Activated naive CD4-positive, alpha-beta T cell treated with anti-CD3 and anti-CD28 coated beads for 36 hours (primary cell): ENCODE measurements at regions not wholly inside any gene's neighbourhood (a gene's known extent, or its start where the extent isn't known, plus 50 kb on each side); places are given as distances from the start of the nearest gene placed in this dataset.
"Not testable (repeated sequence)": the region's sequence is repeated elsewhere in the genome, so short reads cannot be mapped to it uniquely, and the experiment has no call there.

Experiments used
- CTCF ChIA-PET: fragments of 350-600 bp; sonication (Branson Sonifier 250); formaldehyde crosslinking; loops from one replicate; lab custom pipeline; 2021; ENCODE audit warnings: antibody characterized with exemption; lab: Charles Lee
- DNase-seq: peaks from one replicate; pipeline ENCODE4 v3.0.0-alpha.2; 2020
- H3K27ac Mint-ChIP-seq: one replicate; pipeline ENCODE4 v1.8.0; 2021; ENCODE audit warnings: mild to moderate bottlenecking, mixed read lengths
- H3K27me3 Mint-ChIP-seq: one replicate; pipeline ENCODE4 v1.8.0; 2021; ENCODE audit warnings: low read depth, mixed read lengths
- H3K36me3 Mint-ChIP-seq: one replicate; pipeline ENCODE4 v1.8.0; 2021; ENCODE audit warnings: low read depth, mixed read lengths
- H3K4me1 Mint-ChIP-seq: one replicate; pipeline ENCODE4 v1.8.0; 2021; ENCODE audit warnings: low read depth, mixed read lengths
- H3K4me3 Mint-ChIP-seq: one replicate; pipeline ENCODE4 v1.8.0; 2021; ENCODE audit warnings: mild to moderate bottlenecking, moderate library complexity, mixed read lengths
- H3K9me3 Mint-ChIP-seq: one replicate; pipeline ENCODE4 v1.8.0; 2021; ENCODE audit warnings: mixed read lengths
- intact Hi-C: fragments of 100-400 bp; cut with micrococcal nuclease; formaldehyde crosslinking; loops from one replicate; pipeline ENCODE4 v1.15.1; 2023

DNA sequence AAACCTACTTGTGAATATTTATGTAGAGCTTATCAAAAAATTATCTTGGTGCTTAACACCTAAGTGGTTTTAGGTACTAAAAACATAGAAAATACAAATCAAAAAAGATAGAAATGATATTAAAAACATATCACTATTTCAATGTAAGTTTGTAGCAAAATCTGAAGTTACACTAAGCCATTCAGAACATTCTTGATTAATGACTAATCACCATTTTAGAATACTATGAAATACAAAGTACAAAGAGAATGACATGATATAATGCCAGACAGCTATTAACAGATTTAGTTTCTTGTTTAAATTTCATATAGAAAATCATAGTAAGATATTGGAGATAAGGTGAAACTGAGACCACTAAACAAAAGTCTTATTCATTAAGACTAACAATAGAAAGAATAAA, 169.7 kb upstream of the AGTR1 start:
- Mint-ChIP-seq H3K9me3 (peaks cover 18% of the 10 kb centered on the region), H3K27me3 (no peaks in the 10 kb centered on the region), H3K36me3 (no peaks in the 10 kb centered on the region), H3K27ac (no peak overlapping the region), H3K4me1 (no peaks in the 10 kb centered on the region), H3K4me3 (no peak overlapping the region)
- DNase-seq = no peak
- intact Hi-C loops = no loop called here
- CTCF ChIA-PET = no interaction called here

GRCh38 chr3:148531836-148532235, 165.9 kb upstream of the AGTR1 start:
- H3K27ac Mint-ChIP-seq = no peak overlapping the region

DNA sequence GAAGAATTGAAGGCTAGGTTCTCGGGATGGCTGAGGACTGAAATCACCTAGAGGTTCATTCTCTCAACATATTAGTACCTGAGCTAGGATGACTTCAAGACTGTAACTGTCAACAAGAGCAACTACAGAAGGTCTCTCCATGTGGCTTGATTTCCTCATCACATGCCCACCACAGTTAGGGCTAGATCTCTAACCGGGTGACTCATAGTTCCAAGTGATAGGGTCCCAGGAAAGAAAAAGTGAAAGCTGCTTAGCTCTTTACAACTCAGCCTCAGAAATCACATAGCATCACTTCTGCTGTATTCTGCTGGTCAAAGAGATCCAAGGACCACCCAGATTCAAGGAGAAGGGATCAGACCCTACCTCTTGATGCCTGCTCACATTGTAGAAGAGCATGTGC, 165.4 kb upstream of the AGTR1 start:
- H3K4me3 Mint-ChIP-seq = no peak overlapping the region
- no peak for DNase-seq
- peaks cover 1% of the 10 kb centered on the region for H3K9me3 Mint-ChIP-seq
- H3K27me3 Mint-ChIP-seq = no peaks in the 10 kb centered on the region
- intact Hi-C loops = no loop called here
- H3K36me3 Mint-ChIP-seq = no peaks in the 10 kb centered on the region
- H3K4me1 Mint-ChIP-seq = no peaks in the 10 kb centered on the region
- H3K27ac Mint-ChIP-seq = no peak overlapping the region
- CTCF ChIA-PET = no interaction called here

More at GRCh38 chr3:148531836-148532235, 165.9 kb upstream of the AGTR1 start:
- H3K4me1 Mint-ChIP-seq = no peaks in the 10 kb centered on the region
- no peaks in the 10 kb centered on the region for H3K36me3 Mint-ChIP-seq
- CTCF ChIA-PET = no interaction called here
- no peaks in the 10 kb centered on the region for H3K27me3 Mint-ChIP-seq
- intact Hi-C loops = no loop called here
- no peak for DNase-seq
- H3K4me3 Mint-ChIP-seq = no peak overlapping the region
- peaks cover 5% of the 10 kb centered on the region for H3K9me3 Mint-ChIP-seq

DNA sequence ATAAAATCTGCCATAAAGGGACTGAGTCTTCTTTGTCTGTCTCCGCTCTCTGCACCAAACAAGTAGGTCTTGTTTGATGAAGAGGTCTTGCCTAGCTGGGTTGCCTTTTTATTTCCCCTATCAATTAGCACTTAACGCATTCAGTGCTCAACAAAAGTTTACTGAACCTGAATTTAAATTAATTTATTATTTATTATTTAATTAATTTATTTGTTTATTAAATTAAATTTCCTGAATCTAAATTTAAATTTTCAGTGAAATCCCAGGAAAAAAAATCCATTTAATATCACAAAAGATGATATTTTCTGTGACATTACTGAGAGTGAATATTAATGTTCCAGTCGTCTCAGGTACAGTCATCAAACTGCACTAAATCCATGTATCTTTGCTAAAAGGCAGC, 164.9 kb upstream of the AGTR1 start:
- Mint-ChIP-seq H3K4me3 (no peak overlapping the region), H3K9me3 (peaks cover 1% of the 10 kb centered on the region), H3K4me1 (no peaks in the 10 kb centered on the region), H3K36me3 (no peaks in the 10 kb centered on the region), H3K27ac (no peak overlapping the region), H3K27me3 (no peaks in the 10 kb centered on the region)
- intact Hi-C loops = no loop called here
- no peak for DNase-seq
- CTCF ChIA-PET = no interaction called here

GRCh38 chr3:148534089-148534988, 163.4 kb upstream of the AGTR1 start:
- peaks cover 1% of the 10 kb centered on the region for H3K9me3 Mint-ChIP-seq
- intact Hi-C loops = no loop called here
- no peaks in the 10 kb centered on the region for H3K27me3 Mint-ChIP-seq
- CTCF ChIA-PET = interaction anchor here (0.6 kb wide), 1 partner anchor 74 kb away, joined by 3 read pairs; no protein-coding TSS in a partner anchor
- no peak for DNase-seq
- H3K36me3 Mint-ChIP-seq = no peaks in the 10 kb centered on the region
- H3K27ac Mint-ChIP-seq = no peak overlapping the region
- H3K4me1 Mint-ChIP-seq = no peaks in the 10 kb centered on the region
- H3K4me3 Mint-ChIP-seq = no peak overlapping the region

DNA sequence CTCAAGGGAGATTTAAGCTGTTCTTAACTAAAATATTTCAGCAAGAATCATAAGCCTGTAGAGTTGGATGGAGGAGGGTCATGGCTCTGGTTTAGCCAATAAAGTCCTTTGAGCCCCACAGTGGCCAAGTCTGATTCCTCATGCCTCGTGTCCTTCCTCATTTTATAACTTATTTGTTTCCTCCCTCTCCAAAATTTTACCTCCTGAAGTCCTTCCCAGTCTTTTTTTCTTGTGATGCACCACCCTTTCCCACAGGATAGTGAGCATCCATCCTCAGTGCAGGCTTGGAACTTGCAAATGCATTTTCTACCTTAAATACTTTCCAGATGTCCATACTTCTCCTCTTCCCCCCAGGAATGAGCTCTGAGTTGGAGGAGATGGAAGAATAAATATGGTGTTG, 162.7 kb upstream of the AGTR1 start:
- H3K27me3 Mint-ChIP-seq = no peaks in the 10 kb centered on the region
- H3K9me3 Mint-ChIP-seq = peaks cover 1% of the 10 kb centered on the region
- intact Hi-C loops = no loop called here
- H3K27ac Mint-ChIP-seq = no peak overlapping the region
- no peaks in the 10 kb centered on the region for H3K36me3 Mint-ChIP-seq
- H3K4me1 Mint-ChIP-seq = no peaks in the 10 kb centered on the region
- no peak for DNase-seq
- H3K4me3 Mint-ChIP-seq = no peak overlapping the region
- CTCF ChIA-PET = no interaction called here

DNA sequence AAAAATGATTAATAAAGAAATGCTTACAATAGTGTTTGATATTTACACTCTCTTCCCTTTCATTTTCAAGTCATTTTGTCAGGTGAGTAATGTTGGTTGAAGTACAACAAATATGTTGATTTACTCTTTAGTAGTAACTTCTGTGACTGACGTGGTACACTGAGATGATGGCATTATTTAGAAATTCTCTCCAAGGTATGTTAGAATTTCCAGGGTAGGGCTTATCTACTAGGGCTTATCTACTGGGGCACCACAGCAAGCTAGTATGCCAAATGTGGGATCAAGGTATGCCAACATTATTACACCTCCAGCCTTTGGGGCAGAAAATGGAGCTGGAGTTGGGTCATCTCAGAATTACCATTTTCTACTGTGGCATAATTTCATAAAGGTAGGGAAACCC, 157.4 kb upstream of the AGTR1 start:
- no peak for DNase-seq
- Mint-ChIP-seq H3K4me1 (no peaks in the 10 kb centered on the region), H3K36me3 (no peaks in the 10 kb centered on the region), H3K4me3 (no peak overlapping the region), H3K27me3 (no peaks in the 10 kb centered on the region), H3K27ac (no peak overlapping the region), H3K9me3 (no peaks in the 10 kb centered on the region)
- intact Hi-C loops = no loop called here
- CTCF ChIA-PET = interaction anchor here (0.5 kb wide), 1 partner anchor 676 kb away, joined by 3 read pairs; no protein-coding TSS in a partner anchor

GRCh38 chr3:148540851-148541250, 156.9 kb upstream of the AGTR1 start:
- Mint-ChIP-seq H3K9me3 (no peaks in the 10 kb centered on the region), H3K4me1 (no peaks in the 10 kb centered on the region), H3K27me3 (no peaks in the 10 kb centered on the region), H3K4me3 (no peak overlapping the region), H3K36me3 (no peaks in the 10 kb centered on the region), H3K27ac (no peak overlapping the region)
- DNase-seq = no peak
- CTCF ChIA-PET = no interaction called here
- intact Hi-C loops = no loop called here

DNA sequence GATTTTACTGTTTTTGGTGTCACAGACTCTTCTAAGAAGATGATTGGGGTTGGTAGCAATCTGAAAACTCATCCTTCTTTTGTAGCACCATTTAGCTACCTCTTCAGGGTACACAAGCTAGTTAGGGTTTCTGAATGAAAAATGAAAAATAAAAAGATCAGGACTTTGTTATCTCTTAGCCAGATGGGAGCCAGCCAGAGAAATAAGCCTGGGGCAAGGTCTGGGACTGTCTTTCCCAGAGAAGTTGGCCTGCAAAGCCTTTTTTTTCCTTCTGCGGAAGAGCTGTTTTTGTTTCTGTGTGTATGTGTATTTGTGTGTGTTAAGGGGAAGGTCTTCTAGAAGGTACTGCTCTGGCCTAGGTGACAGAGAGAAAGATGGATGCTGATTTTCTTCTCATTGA, 150.7 kb upstream of the AGTR1 start:
- H3K27ac Mint-ChIP-seq = no peak overlapping the region
- H3K27me3 Mint-ChIP-seq = no peaks in the 10 kb centered on the region

GRCh38 chr3:148551767-148552260, 145.9 kb upstream of the AGTR1 start:
- Mint-ChIP-seq H3K36me3 (no peaks in the 10 kb centered on the region), H3K4me1 (no peaks in the 10 kb centered on the region), H3K27me3 (no peaks in the 10 kb centered on the region), H3K4me3 (no peak overlapping the region), H3K9me3 (peaks cover 9% of the 10 kb centered on the region), H3K27ac (no peak overlapping the region)
- CTCF ChIA-PET = no interaction called here
- intact Hi-C loops = no loop called here
- no peak for DNase-seq

More for the DNA sequence above, 150.7 kb upstream of the AGTR1 start:
- DNase-seq = no peak
- no peaks in the 10 kb centered on the region for H3K4me1 Mint-ChIP-seq
- CTCF ChIA-PET = interaction anchor here (0.7 kb wide), 1 partner anchor 533 kb away, joined by 3 read pairs; no protein-coding TSS in a partner anchor
- H3K36me3 Mint-ChIP-seq = no peaks in the 10 kb centered on the region
- H3K4me3 Mint-ChIP-seq = no peak overlapping the region
- intact Hi-C loops = no loop called here
- H3K9me3 Mint-ChIP-seq = peaks cover 5% of the 10 kb centered on the region

- CTCF ChIA-PET = no interaction called here
- DNase-seq = no peak
- no peaks in the 10 kb centered on the region for H3K4me1 Mint-ChIP-seq
- no peaks in the 10 kb centered on the region for H3K36me3 Mint-ChIP-seq
- intact Hi-C loops = no loop called here
- H3K27me3 Mint-ChIP-seq = no peaks in the 10 kb centered on the region
- no peak overlapping the region for H3K27ac Mint-ChIP-seq
- H3K9me3 Mint-ChIP-seq = peaks cover 7% of the 10 kb centered on the region
- H3K4me3 Mint-ChIP-seq = no peak overlapping the region
These were observed 143.3 kb upstream of the AGTR1 start for GRCh38 chr3:148554367-148554766.

DNA sequence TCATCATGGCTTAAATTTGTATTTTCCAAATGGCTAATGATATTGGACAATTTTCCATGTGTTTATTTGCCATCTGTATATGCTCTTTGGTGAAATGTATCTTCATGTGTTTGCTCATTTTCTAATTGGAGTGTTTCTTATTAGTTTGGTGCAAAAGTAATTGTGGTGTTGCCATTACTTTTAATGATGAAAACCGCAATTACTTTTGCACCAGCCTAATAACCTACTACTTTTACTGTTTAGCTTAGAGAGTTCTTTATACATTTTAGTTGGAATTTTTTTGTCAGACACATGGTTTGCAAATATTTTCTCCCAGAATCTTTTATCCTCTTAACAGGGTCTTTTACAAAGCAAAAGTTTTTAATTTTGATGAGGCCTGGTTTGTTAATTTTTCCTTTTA, 141.0 kb upstream of the AGTR1 start:
- intact Hi-C loops = no loop called here
- no peaks in the 10 kb centered on the region for H3K27me3 Mint-ChIP-seq
- no peak overlapping the region for H3K27ac Mint-ChIP-seq
- H3K4me1 Mint-ChIP-seq = no peaks in the 10 kb centered on the region
- H3K9me3 Mint-ChIP-seq = peaks cover 9% of the 10 kb centered on the region
- CTCF ChIA-PET = no interaction called here
- DNase-seq = no peak
- no peak overlapping the region for H3K4me3 Mint-ChIP-seq
- no peaks in the 10 kb centered on the region for H3K36me3 Mint-ChIP-seq

DNA sequence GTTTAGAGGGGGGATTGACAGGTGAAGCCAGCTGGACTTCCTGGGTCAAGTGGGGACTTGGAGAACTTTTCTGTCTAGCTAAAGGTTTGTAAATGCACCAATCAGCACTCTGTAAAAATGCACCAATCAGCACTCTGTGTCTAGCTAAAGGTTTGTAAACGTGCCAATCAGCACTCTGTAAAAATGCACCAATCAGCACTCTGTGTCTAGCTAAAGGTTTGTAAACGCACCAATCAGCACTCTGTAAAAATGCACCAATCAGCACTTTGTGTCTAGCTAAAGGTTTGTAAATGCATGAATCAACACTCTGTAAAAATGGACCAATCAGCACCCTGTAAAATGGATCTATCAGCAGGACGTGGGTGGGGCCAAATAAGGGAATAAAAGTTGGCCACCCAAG, 120.1 kb upstream of the AGTR1 start:
- CTCF ChIA-PET, H3K4me3 Mint-ChIP-seq, H3K36me3 Mint-ChIP-seq, H3K9me3 Mint-ChIP-seq, H3K27ac Mint-ChIP-seq, DNase-seq, H3K27me3 Mint-ChIP-seq, intact Hi-C loops, H3K4me1 Mint-ChIP-seq: not testable (repeated sequence)
